IPS-NIHi7 (cell line): ENCODE measurements at regions not wholly inside any gene's neighbourhood (a gene's known extent, or its start where the extent isn't known, plus 50 kb on each side); places are given as distances from the start of the nearest gene placed in this dataset.
"Not testable (repeated sequence)": the region's sequence is repeated elsewhere in the genome, so short reads cannot be mapped to it uniquely, and the experiment has no call there.

Experiments used
- DNase-seq: peaks from one replicate; pipeline ENCODE4 v3.0.0; 2012; ENCODE audit warnings: mixed read lengths; ENCODE audit errors: extremely low spot score

GRCh38 chr4:183814461-183814860 is 90.6 kb upstream of the STOX2 start:
- no peak for DNase-seq

GRCh38 chr4:183816077-183816476 is 89.0 kb upstream of the STOX2 start:
- DNase-seq: no peak

- DNase-seq: no peak
These were observed 88.1 kb upstream of the STOX2 start for GRCh38 chr4:183816882-183817509.

- DNase-seq: not testable (repeated sequence)
These were observed 86.5 kb upstream of the STOX2 start for GRCh38 chr4:183818591-183818990.

- no peak for DNase-seq
These were observed 83.8 kb upstream of the STOX2 start for GRCh38 chr4:183821076-183821853.

- peak; percentile 33 for DNase-seq
These were observed 81.7 kb upstream of the STOX2 start for GRCh38 chr4:183823434-183823833.

- no peak for DNase-seq
These were observed 79.8 kb upstream of the STOX2 start for GRCh38 chr4:183825346-183825745.

- DNase-seq: no peak
These were observed 78.6 kb upstream of the STOX2 start for GRCh38 chr4:183826461-183826860.

GRCh38 chr4:183828125-183828524 is 77.0 kb upstream of the STOX2 start:
- DNase-seq: no peak

GRCh38 chr4:183828839-183829238 is 76.3 kb upstream of the STOX2 start:
- no peak for DNase-seq

GRCh38 chr4:183830438-183830985 is 74.6 kb upstream of the STOX2 start:
- no peak for DNase-seq

- DNase-seq: no peak
These were observed 74.1 kb upstream of the STOX2 start for GRCh38 chr4:183831026-183831446.

GRCh38 chr4:183831683-183832082 is 73.4 kb upstream of the STOX2 start:
- DNase-seq: no peak

- DNase-seq: no peak
These were observed 72.2 kb upstream of the STOX2 start for GRCh38 chr4:183832776-183833450.

- DNase-seq: no peak
These were observed 70.9 kb upstream of the STOX2 start for GRCh38 chr4:183834252-183834651.

GRCh38 chr4:183837222-183837621 is 67.9 kb upstream of the STOX2 start:
- DNase-seq: no peak

GRCh38 chr4:183838987-183839712 is 66.0 kb upstream of the STOX2 start:
- peak; percentile 48 for DNase-seq

- peak; percentile 82 for DNase-seq
These were observed 64.8 kb upstream of the STOX2 start for GRCh38 chr4:183840311-183840710.

GRCh38 chr4:183841001-183841400 is 64.1 kb upstream of the STOX2 start:
- DNase-seq: no peak

GRCh38 chr4:183842129-183842528 is 63.0 kb upstream of the STOX2 start:
- no peak for DNase-seq

GRCh38 chr4:183843248-183843671 is 61.8 kb upstream of the STOX2 start:
- DNase-seq: no peak

GRCh38 chr4:183846951-183847350 is 58.2 kb upstream of the STOX2 start:
- DNase-seq: no peak
